Activated naive CD4-positive, alpha-beta T cell treated with anti-CD3 and anti-CD28 coated beads for 36 hours (primary cell): ENCODE measurements at regions not wholly inside any gene's neighbourhood (a gene's known extent, or its start where the extent isn't known, plus 50 kb on each side); places are given as distances from the start of the nearest gene placed in this dataset.

Experiments
- CTCF ChIA-PET: fragments of 350-600 bp; sonication (Branson Sonifier 250); formaldehyde crosslinking; loops from one replicate; lab custom pipeline; 2021; ENCODE audit warnings: antibody characterized with exemption; lab: Charles Lee
- DNase-seq: peaks from one replicate; pipeline ENCODE4 v3.0.0-alpha.2; 2020
- H3K27ac Mint-ChIP-seq: one replicate; pipeline ENCODE4 v1.8.0; 2021; ENCODE audit warnings: mild to moderate bottlenecking, mixed read lengths
- H3K27me3 Mint-ChIP-seq: one replicate; pipeline ENCODE4 v1.8.0; 2021; ENCODE audit warnings: low read depth, mixed read lengths
- H3K36me3 Mint-ChIP-seq: one replicate; pipeline ENCODE4 v1.8.0; 2021; ENCODE audit warnings: low read depth, mixed read lengths
- H3K4me1 Mint-ChIP-seq: one replicate; pipeline ENCODE4 v1.8.0; 2021; ENCODE audit warnings: low read depth, mixed read lengths
- H3K4me3 Mint-ChIP-seq: one replicate; pipeline ENCODE4 v1.8.0; 2021; ENCODE audit warnings: mild to moderate bottlenecking, moderate library complexity, mixed read lengths
- H3K9me3 Mint-ChIP-seq: one replicate; pipeline ENCODE4 v1.8.0; 2021; ENCODE audit warnings: mixed read lengths
- intact Hi-C: fragments of 100-400 bp; cut with micrococcal nuclease; formaldehyde crosslinking; loops from one replicate; pipeline ENCODE4 v1.15.1; 2023

GRCh38 chrX:24410514-24411189 is 50.2 kb downstream of the SUPT20HL1 start:
- CTCF ChIA-PET = interaction anchor here (0.7 kb wide), 1 partner anchor 1191 kb away, joined by 3 read pairs; no protein-coding TSS in a partner anchor
- no peak overlapping the region for H3K4me3 Mint-ChIP-seq
- no peaks in the 10 kb centered on the region for H3K36me3 Mint-ChIP-seq
- H3K27ac Mint-ChIP-seq = no peak overlapping the region
- no peaks in the 10 kb centered on the region for H3K27me3 Mint-ChIP-seq
- DNase-seq = no peak
- intact Hi-C loops = no loop called here
- no peaks in the 10 kb centered on the region for H3K9me3 Mint-ChIP-seq
- no peaks in the 10 kb centered on the region for H3K4me1 Mint-ChIP-seq

GRCh38 chrX:24412637-24413363 is 52.3 kb upstream of the PDK3 start:
- H3K9me3 Mint-ChIP-seq = no peaks in the 10 kb centered on the region
- H3K27me3 Mint-ChIP-seq = no peaks in the 10 kb centered on the region
- no peak overlapping the region for H3K27ac Mint-ChIP-seq
- CTCF ChIA-PET = interaction anchor here (0.8 kb wide), 1 partner anchor 85 kb away, joined by 3 read pairs; no protein-coding TSS in a partner anchor
- H3K36me3 Mint-ChIP-seq = no peaks in the 10 kb centered on the region
- H3K4me1 Mint-ChIP-seq = no peaks in the 10 kb centered on the region
- DNase-seq = no peak
- intact Hi-C loops = no loop called here
- H3K4me3 Mint-ChIP-seq = no peak overlapping the region
